HCT116 (cell line): ENCODE measurements at regions not wholly inside any gene's neighbourhood (a gene's known extent, or its start where the extent isn't known, plus 50 kb on each side); places are given as distances from the start of the nearest gene placed in this dataset.

Experiments used
- CEBPB ChIP-seq: IDR thresholded peaks from 2 replicates; pipeline ENCODE4 v1.6.1; 2012; ENCODE audit warnings: low read depth
- EZH2 ChIP-seq: fragments of 200-600 bp; sonication (generic); IDR thresholded peaks from 2 replicates; pipeline ENCODE4 v1.6.1; 2017; ENCODE audit warnings: antibody characterized with exemption, mixed run types
- EZH2phosphoT487 ChIP-seq: fragments of 200-600 bp; IDR thresholded peaks from 2 replicates; pipeline ENCODE4 v1.6.1; 2018; ENCODE audit warnings: antibody characterized with exemption, borderline replicate concordance
- JUND ChIP-seq: IDR thresholded peaks from 2 replicates; pipeline ENCODE4 v1.6.1; 2012
- MAX ChIP-seq: IDR thresholded peaks from 2 replicates; pipeline ENCODE4 v1.6.1; 2012
- POLR2A ChIP-seq: IDR thresholded peaks from 2 replicates; pipeline ENCODE4 v1.7.0; 2011; ENCODE audit warnings: borderline replicate concordance; ENCODE audit not compliant: insufficient read depth, insufficient read length; ENCODE audit errors: extremely low read depth
- POLR2AphosphoS5 ChIP-seq: IDR thresholded peaks from 2 replicates; pipeline ENCODE4 v1.6.1; 2011; ENCODE audit warnings: mild to moderate bottlenecking, low read depth, low read length, moderate library complexity
- YY1 ChIP-seq: IDR thresholded peaks from 2 replicates; pipeline ENCODE4 v1.6.1; 2011; ENCODE audit warnings: low read length, low read depth, moderate library complexity, mild to moderate bottlenecking; ENCODE audit not compliant: insufficient replicate concordance; ENCODE audit errors: extremely low read depth
- ZNF274 ChIP-seq: fragments of 200-500 bp; sonication (Bioruptor generic); IDR thresholded peaks from 2 replicates; pipeline ENCODE4 v1.6.1; 2014; ENCODE audit warnings: mild to moderate bottlenecking, low read depth, low read length, inconsistent platforms
- TF ChIP-seq, protein P1 (sequence below): IDR thresholded peaks from 2 replicates; pipeline ENCODE4 v1.6.1; 2012; ENCODE audit warnings: low read depth
- TF ChIP-seq, protein P2 (sequence below), 3 experiments: fragments of 200-600 bp in 1 of 3; sonication (generic) in 1 of 3; IDR thresholded peaks in 2 of 3; conservative IDR thresholded peaks in 1 of 3; 2 replicates each; pipeline ENCODE4 v1.5.1; 2012 to 2017; ENCODE audit warnings: low read depth in 2 of 3, low read length in 2 of 3, antibody characterized with exemption in 1 of 3, borderline replicate concordance in 1 of 3, control low read depth in 1 of 3, mild to moderate bottlenecking in 1 of 3, mixed read lengths in 1 of 3, mixed run types in 1 of 3, moderate library complexity in 1 of 3; ENCODE audit not compliant: insufficient read depth in 1 of 3

GRCh38 chr15:62494197-62494596 is 329.1 kb upstream of the C2CD4B start:
- TF ChIP-seq, protein P1, sequence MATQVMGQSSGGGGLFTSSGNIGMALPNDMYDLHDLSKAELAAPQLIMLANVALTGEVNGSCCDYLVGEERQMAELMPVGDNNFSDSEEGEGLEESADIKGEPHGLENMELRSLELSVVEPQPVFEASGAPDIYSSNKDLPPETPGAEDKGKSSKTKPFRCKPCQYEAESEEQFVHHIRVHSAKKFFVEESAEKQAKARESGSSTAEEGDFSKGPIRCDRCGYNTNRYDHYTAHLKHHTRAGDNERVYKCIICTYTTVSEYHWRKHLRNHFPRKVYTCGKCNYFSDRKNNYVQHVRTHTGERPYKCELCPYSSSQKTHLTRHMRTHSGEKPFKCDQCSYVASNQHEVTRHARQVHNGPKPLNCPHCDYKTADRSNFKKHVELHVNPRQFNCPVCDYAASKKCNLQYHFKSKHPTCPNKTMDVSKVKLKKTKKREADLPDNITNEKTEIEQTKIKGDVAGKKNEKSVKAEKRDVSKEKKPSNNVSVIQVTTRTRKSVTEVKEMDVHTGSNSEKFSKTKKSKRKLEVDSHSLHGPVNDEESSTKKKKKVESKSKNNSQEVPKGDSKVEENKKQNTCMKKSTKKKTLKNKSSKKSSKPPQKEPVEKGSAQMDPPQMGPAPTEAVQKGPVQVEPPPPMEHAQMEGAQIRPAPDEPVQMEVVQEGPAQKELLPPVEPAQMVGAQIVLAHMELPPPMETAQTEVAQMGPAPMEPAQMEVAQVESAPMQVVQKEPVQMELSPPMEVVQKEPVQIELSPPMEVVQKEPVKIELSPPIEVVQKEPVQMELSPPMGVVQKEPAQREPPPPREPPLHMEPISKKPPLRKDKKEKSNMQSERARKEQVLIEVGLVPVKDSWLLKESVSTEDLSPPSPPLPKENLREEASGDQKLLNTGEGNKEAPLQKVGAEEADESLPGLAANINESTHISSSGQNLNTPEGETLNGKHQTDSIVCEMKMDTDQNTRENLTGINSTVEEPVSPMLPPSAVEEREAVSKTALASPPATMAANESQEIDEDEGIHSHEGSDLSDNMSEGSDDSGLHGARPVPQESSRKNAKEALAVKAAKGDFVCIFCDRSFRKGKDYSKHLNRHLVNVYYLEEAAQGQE: no peak
- TF ChIP-seq EZH2phosphoT487 (no peak), POLR2AphosphoS5 (no peak), MAX (no peak), EZH2 (no peak), POLR2A (no peak), JUND (no peak), CEBPB (no peak), ZNF274 (no peak), YY1 (no peak)
- TF ChIP-seq, protein P2, sequence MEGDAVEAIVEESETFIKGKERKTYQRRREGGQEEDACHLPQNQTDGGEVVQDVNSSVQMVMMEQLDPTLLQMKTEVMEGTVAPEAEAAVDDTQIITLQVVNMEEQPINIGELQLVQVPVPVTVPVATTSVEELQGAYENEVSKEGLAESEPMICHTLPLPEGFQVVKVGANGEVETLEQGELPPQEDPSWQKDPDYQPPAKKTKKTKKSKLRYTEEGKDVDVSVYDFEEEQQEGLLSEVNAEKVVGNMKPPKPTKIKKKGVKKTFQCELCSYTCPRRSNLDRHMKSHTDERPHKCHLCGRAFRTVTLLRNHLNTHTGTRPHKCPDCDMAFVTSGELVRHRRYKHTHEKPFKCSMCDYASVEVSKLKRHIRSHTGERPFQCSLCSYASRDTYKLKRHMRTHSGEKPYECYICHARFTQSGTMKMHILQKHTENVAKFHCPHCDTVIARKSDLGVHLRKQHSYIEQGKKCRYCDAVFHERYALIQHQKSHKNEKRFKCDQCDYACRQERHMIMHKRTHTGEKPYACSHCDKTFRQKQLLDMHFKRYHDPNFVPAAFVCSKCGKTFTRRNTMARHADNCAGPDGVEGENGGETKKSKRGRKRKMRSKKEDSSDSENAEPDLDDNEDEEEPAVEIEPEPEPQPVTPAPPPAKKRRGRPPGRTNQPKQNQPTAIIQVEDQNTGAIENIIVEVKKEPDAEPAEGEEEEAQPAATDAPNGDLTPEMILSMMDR (IDR thresholded peaks at IDR 0.05 in 2 of 3, conservative IDR thresholded peaks at IDR 0.05 in 1 of 3; ENCODE audit: borderline replicate concordance in 1 of 3, insufficient read depth in 1 of 3, low read depth in 2 of 3, low read length in 2 of 3): no peak
